ENCODE measurements at regions not wholly inside any gene's neighbourhood (a gene's known extent, or its start where the extent isn't known, plus 50 kb on each side); places are given as distances from the start of the nearest gene placed in this dataset.
"Not testable (repeated sequence)": the region's sequence is repeated elsewhere in the genome, so short reads cannot be mapped to it uniquely, and the experiment has no call there.

DNA sequence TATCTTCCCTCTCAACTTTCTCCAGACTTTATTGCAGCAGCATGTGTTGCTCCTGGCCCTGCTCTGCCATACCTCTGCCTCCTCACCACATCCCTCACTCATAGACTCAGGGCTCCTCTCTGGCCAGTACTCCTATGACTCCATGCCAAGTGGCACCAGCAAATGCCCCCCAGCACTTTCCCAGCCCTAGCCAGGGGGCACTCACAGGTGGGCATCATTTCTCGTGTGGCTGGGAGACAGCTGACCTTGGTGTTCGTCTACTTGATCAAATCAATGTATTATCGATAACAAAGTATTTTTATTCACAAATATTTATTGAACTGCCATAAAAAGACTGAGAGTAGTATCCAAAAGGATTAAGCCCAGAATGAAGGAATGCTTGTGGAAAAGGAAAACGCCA, 418.2 kb downstream of the FAM72C start:
- TF ChIP-seq SUZ12 (IDR thresholded peaks at IDR 0.05) (no peak), L3MBTL2 (conservative IDR thresholded peaks at IDR 0.05) (no peak), ARNT (IDR thresholded peaks at IDR 0.05) (no peak), NFRKB (IDR thresholded peaks at IDR 0.05) (no peak), FOXM1 (IDR thresholded peaks at IDR 0.05; ENCODE audit: borderline replicate concordance) (no peak), BHLHE40 (IDR thresholded peaks at IDR 0.05; ENCODE audit: borderline replicate concordance) (no peak), ZNF384 (IDR thresholded peaks at IDR 0.05) (no peak), TARDBP (IDR thresholded peaks at IDR 0.05) (no peak), HDGF (IDR thresholded peaks at IDR 0.05; ENCODE audit: borderline replicate concordance) (no peak), LEF1 (IDR thresholded peaks at IDR 0.05; ENCODE audit: borderline replicate concordance) (no peak)
- ChIA-PET POLR2A (no interaction called here), CTCF (no interaction called here)
- no peak for DNase-seq (ENCODE audit: extremely low spot score)

DNA sequence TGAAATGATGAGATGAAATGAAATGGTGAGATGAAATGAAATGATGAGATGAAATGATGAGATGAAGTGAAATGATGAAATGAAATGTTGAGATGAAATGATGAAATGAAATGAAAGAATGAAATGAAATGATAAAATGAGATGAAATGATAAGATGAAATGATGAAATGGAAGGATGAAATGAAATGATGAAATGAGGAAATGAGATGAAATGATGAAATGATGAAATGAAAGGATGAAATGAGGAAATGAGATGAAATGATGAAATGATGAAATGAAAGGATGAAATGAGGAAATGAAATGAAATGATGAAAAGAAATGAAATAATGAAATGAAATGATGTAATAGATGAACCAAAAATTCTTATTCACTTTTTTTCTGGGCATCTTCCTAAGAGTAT, 467.1 kb downstream of the FAM72C start:
- CTCF ChIA-PET; DNase-seq (ENCODE audit: extremely low spot score); POLR2A ChIA-PET: not testable (repeated sequence)
- peak; percentile 17; the same call in 1 of the 2 replicates for TF ChIP-seq TARDBP (IDR thresholded peaks at IDR 0.05)

DNA sequence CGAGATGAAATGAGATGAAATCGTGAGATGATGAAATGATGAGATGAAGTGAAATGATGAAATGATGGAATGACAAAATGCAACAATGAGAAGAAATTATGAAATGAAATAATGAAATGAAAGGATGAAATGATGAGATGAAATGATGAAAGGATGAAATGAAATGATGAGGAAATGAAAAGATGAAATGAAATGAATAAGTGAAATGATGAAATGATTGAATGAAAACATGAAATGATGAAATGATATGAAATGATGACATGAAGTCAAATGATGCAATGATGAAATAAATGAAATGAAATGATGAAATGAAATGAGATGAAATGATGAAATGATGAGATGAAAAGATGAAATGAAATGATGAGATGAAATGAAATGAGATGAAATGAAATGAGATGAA, 467.7 kb downstream of the FAM72C start:
- CTCF ChIA-PET, POLR2A ChIA-PET: not testable (repeated sequence)

GRCh38 chr1:143503048-143503447, 468.7 kb downstream of the FAM72C start:
- CTCF ChIA-PET; DNase-seq (ENCODE audit: extremely low spot score); POLR2A ChIA-PET: not testable (repeated sequence)
- TF ChIP-seq TARDBP (IDR thresholded peaks at IDR 0.05): 0 out of 2 replicates have a peak, but pooled peaks have one; percentile 61

More for the DNA sequence above, 467.7 kb downstream of the FAM72C start:
- DNase-seq (ENCODE audit: extremely low spot score): not testable (repeated sequence)

GRCh38 chr1:143502038-143502437, 469.7 kb downstream of the FAM72C start:
- POLR2A ChIA-PET; CTCF ChIA-PET; DNase-seq (ENCODE audit: extremely low spot score): not testable (repeated sequence)

GRCh38 chr1:143498059-143498749, 473.6 kb downstream of the FAM72C start:
- DNase-seq (ENCODE audit: extremely low spot score); CTCF ChIA-PET; POLR2A ChIA-PET: not testable (repeated sequence)

DNA sequence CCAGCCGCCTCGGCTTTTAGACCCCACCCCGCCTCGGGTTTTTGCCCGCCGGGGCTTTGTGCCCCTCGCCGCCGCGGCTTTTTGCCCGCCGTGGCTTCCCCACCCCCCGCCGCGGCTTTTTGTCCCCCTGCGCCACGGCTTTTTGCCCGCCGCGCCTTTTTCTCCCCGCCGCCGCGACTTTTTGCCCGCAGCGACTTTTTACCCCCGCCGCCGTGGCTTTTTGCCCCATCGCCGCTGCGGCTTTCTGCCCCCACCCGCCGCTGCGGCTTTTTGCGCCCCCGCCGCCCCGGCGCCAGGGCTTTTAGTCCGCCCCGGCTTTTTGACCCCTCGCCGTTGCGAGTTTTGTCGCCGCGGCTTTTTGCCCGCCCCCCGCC, 474.4 kb downstream of the FAM72C start:
- TF ChIP-seq SP1 (IDR thresholded peaks at IDR 0.05) (no peak), CTBP1 (IDR thresholded peaks at IDR 0.05; ENCODE audit: borderline replicate concordance) (no peak), NFRKB (IDR thresholded peaks at IDR 0.05) (no peak), FOXA1 (IDR thresholded peaks at IDR 0.05) (no peak), BHLHE40 (IDR thresholded peaks at IDR 0.05; ENCODE audit: borderline replicate concordance) (no peak), HDGF (IDR thresholded peaks at IDR 0.05; ENCODE audit: borderline replicate concordance) (no peak), SUZ12 (IDR thresholded peaks at IDR 0.05) (no peak), ELF4 (IDR thresholded peaks at IDR 0.05) (no peak), LEF1 (IDR thresholded peaks at IDR 0.05; ENCODE audit: borderline replicate concordance) (no peak)
- TF ChIP-seq, protein P1, sequence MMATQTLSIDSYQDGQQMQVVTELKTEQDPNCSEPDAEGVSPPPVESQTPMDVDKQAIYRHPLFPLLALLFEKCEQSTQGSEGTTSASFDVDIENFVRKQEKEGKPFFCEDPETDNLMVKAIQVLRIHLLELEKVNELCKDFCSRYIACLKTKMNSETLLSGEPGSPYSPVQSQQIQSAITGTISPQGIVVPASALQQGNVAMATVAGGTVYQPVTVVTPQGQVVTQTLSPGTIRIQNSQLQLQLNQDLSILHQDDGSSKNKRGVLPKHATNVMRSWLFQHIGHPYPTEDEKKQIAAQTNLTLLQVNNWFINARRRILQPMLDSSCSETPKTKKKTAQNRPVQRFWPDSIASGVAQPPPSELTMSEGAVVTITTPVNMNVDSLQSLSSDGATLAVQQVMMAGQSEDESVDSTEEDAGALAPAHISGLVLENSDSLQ (IDR thresholded peaks at IDR 0.05): no peak
- peak; percentile 3 for DNase-seq (ENCODE audit: extremely low spot score)
- POLR2A ChIA-PET: no interaction called here
- CTCF ChIA-PET: no interaction called here

- CTCF ChIA-PET; DNase-seq (ENCODE audit: extremely low spot score); POLR2A ChIA-PET: not testable (repeated sequence)
Observed at GRCh38 chr1:143496526-143497373, 475.0 kb downstream of the FAM72C start.
